ENCODE measurements at regions not wholly inside any gene's neighbourhood (a gene's known extent, or its start where the extent isn't known, plus 50 kb on each side); places are given as distances from the start of the nearest gene placed in this dataset.
"Not testable (repeated sequence)": the region's sequence is repeated elsewhere in the genome, so short reads cannot be mapped to it uniquely, and the experiment has no call there.

- intact Hi-C loops (cut with micrococcal nuclease): no loop called here
- no peaks in the 10 kb centered on the region for H3K9me3 Mint-ChIP-seq
- no peak overlapping the region for H3K4me3 Mint-ChIP-seq
- DNase-seq: no peak
- H3K27me3 Mint-ChIP-seq: no peaks in the 10 kb centered on the region
- H3K4me1 Mint-ChIP-seq: no peaks in the 10 kb centered on the region
- H3K36me3 Mint-ChIP-seq (ENCODE audit: low read depth): no peaks in the 10 kb centered on the region
- no peak overlapping the region for H3K27ac Mint-ChIP-seq
Observed at GRCh38 chr2:6168485-6168884, 476.3 kb downstream of the SOX11 start.

GRCh38 chr2:6171294-6171693 lies 479.1 kb downstream of the SOX11 start:
- Mint-ChIP-seq H3K27me3 (no peaks in the 10 kb centered on the region), H3K27ac (no peak overlapping the region), H3K4me1 (no peaks in the 10 kb centered on the region)

GRCh38 chr2:6177811-6178210 lies 485.6 kb downstream of the SOX11 start:
- DNase-seq: no peak
- H3K27me3 Mint-ChIP-seq: no peaks in the 10 kb centered on the region
- intact Hi-C loops (cut with micrococcal nuclease): no loop called here
- no peaks in the 10 kb centered on the region for H3K9me3 Mint-ChIP-seq
- no peak overlapping the region for H3K27ac Mint-ChIP-seq
- H3K4me1 Mint-ChIP-seq: no peaks in the 10 kb centered on the region
- H3K36me3 Mint-ChIP-seq (ENCODE audit: low read depth): no peaks in the 10 kb centered on the region
- H3K4me3 Mint-ChIP-seq: no peak overlapping the region

More at GRCh38 chr2:6171294-6171693, 479.1 kb downstream of the SOX11 start:
- Mint-ChIP-seq H3K36me3 (ENCODE audit: low read depth) (no peaks in the 10 kb centered on the region), H3K9me3 (no peaks in the 10 kb centered on the region), H3K4me3 (no peak overlapping the region)
- DNase-seq: no peak
- intact Hi-C loops (cut with micrococcal nuclease): no loop called here

- no peak overlapping the region for H3K4me3 Mint-ChIP-seq
Observed at GRCh38 chr2:6181525-6181924, 489.3 kb downstream of the SOX11 start.

GRCh38 chr2:6181926-6182325 lies 489.7 kb downstream of the SOX11 start:
- intact Hi-C loops (cut with micrococcal nuclease): no loop called here
- no peaks in the 10 kb centered on the region for H3K27me3 Mint-ChIP-seq
- no peak overlapping the region for H3K27ac Mint-ChIP-seq
- H3K4me1 Mint-ChIP-seq: no peaks in the 10 kb centered on the region
- H3K36me3 Mint-ChIP-seq (ENCODE audit: low read depth): no peaks in the 10 kb centered on the region
- no peak overlapping the region for H3K4me3 Mint-ChIP-seq
- DNase-seq: no peak
- H3K9me3 Mint-ChIP-seq: no peaks in the 10 kb centered on the region

More at GRCh38 chr2:6181525-6181924, 489.3 kb downstream of the SOX11 start:
- intact Hi-C loops (cut with micrococcal nuclease): no loop called here
- Mint-ChIP-seq H3K27ac (no peak overlapping the region), H3K4me1 (no peaks in the 10 kb centered on the region), H3K36me3 (ENCODE audit: low read depth) (no peaks in the 10 kb centered on the region), H3K9me3 (no peaks in the 10 kb centered on the region), H3K27me3 (no peaks in the 10 kb centered on the region)
- no peak for DNase-seq

GRCh38 chr2:6183226-6183625 lies 491.0 kb downstream of the SOX11 start:
- Mint-ChIP-seq H3K27me3 (no peaks in the 10 kb centered on the region), H3K27ac (no peak overlapping the region), H3K4me1 (no peaks in the 10 kb centered on the region), H3K9me3 (no peaks in the 10 kb centered on the region), H3K4me3 (no peak overlapping the region), H3K36me3 (ENCODE audit: low read depth) (no peaks in the 10 kb centered on the region)
- intact Hi-C loops (cut with micrococcal nuclease): no loop called here
- DNase-seq: no peak

GRCh38 chr2:6184532-6185292 lies 492.5 kb downstream of the SOX11 start:
- H3K27ac Mint-ChIP-seq: no peak overlapping the region
- DNase-seq: no peak
- H3K4me3 Mint-ChIP-seq: no peak overlapping the region
- intact Hi-C loops (cut with micrococcal nuclease): no loop called here
- no peaks in the 10 kb centered on the region for H3K4me1 Mint-ChIP-seq
- no peaks in the 10 kb centered on the region for H3K9me3 Mint-ChIP-seq
- H3K36me3 Mint-ChIP-seq (ENCODE audit: low read depth): no peaks in the 10 kb centered on the region
- no peaks in the 10 kb centered on the region for H3K27me3 Mint-ChIP-seq

- no peaks in the 10 kb centered on the region for H3K9me3 Mint-ChIP-seq
- no peak overlapping the region for H3K27ac Mint-ChIP-seq
- no peak overlapping the region for H3K4me3 Mint-ChIP-seq
- H3K36me3 Mint-ChIP-seq (ENCODE audit: low read depth): no peaks in the 10 kb centered on the region
- no peaks in the 10 kb centered on the region for H3K27me3 Mint-ChIP-seq
- DNase-seq: no peak
- intact Hi-C loops (cut with micrococcal nuclease): no loop called here
- no peaks in the 10 kb centered on the region for H3K4me1 Mint-ChIP-seq
Observed at GRCh38 chr2:6186332-6187151, 494.4 kb downstream of the SOX11 start.

- intact Hi-C loops (cut with micrococcal nuclease): no loop called here
- Mint-ChIP-seq H3K36me3 (ENCODE audit: low read depth) (no peaks in the 10 kb centered on the region), H3K4me3 (no peak overlapping the region), H3K4me1 (no peaks in the 10 kb centered on the region), H3K27ac (no peak overlapping the region), H3K9me3 (no peaks in the 10 kb centered on the region), H3K27me3 (no peaks in the 10 kb centered on the region)
- DNase-seq: no peak
Observed at GRCh38 chr2:6196449-6196848, 504.3 kb downstream of the SOX11 start.

GRCh38 chr2:6198370-6198919 lies 506.3 kb downstream of the SOX11 start:
- H3K4me3 Mint-ChIP-seq; H3K27me3 Mint-ChIP-seq; H3K27ac Mint-ChIP-seq; H3K4me1 Mint-ChIP-seq; intact Hi-C loops (cut with micrococcal nuclease); H3K9me3 Mint-ChIP-seq; H3K36me3 Mint-ChIP-seq (ENCODE audit: low read depth); DNase-seq: not testable (repeated sequence)

GRCh38 chr2:6202756-6203155 lies 510.6 kb downstream of the SOX11 start:
- DNase-seq: no peak
- H3K36me3 Mint-ChIP-seq (ENCODE audit: low read depth): no peaks in the 10 kb centered on the region
- H3K4me1 Mint-ChIP-seq: no peaks in the 10 kb centered on the region
- no peaks in the 10 kb centered on the region for H3K9me3 Mint-ChIP-seq
- no peak overlapping the region for H3K27ac Mint-ChIP-seq
- intact Hi-C loops (cut with micrococcal nuclease): no loop called here
- no peak overlapping the region for H3K4me3 Mint-ChIP-seq
- no peaks in the 10 kb centered on the region for H3K27me3 Mint-ChIP-seq

- Mint-ChIP-seq H3K4me1 (no peaks in the 10 kb centered on the region), H3K36me3 (ENCODE audit: low read depth) (no peaks in the 10 kb centered on the region), H3K27me3 (no peaks in the 10 kb centered on the region), H3K4me3 (no peak overlapping the region), H3K27ac (no peak overlapping the region), H3K9me3 (no peaks in the 10 kb centered on the region)
- intact Hi-C loops (cut with micrococcal nuclease): no loop called here
- no peak for DNase-seq
Observed at GRCh38 chr2:6203291-6203959, 511.2 kb downstream of the SOX11 start.

GRCh38 chr2:6206882-6207281 lies 514.7 kb downstream of the SOX11 start:
- no peaks in the 10 kb centered on the region for H3K9me3 Mint-ChIP-seq
- intact Hi-C loops (cut with micrococcal nuclease): no loop called here

GRCh38 chr2:6211236-6211635 lies 519.1 kb downstream of the SOX11 start:
- H3K27me3 Mint-ChIP-seq: no peaks in the 10 kb centered on the region
- no peak overlapping the region for H3K4me3 Mint-ChIP-seq
- no peak for DNase-seq
- H3K4me1 Mint-ChIP-seq: no peaks in the 10 kb centered on the region
- H3K36me3 Mint-ChIP-seq (ENCODE audit: low read depth): no peaks in the 10 kb centered on the region
- H3K9me3 Mint-ChIP-seq: no peaks in the 10 kb centered on the region
- intact Hi-C loops (cut with micrococcal nuclease): no loop called here
- H3K27ac Mint-ChIP-seq: no peak overlapping the region

More at GRCh38 chr2:6206882-6207281, 514.7 kb downstream of the SOX11 start:
- H3K27ac Mint-ChIP-seq: no peak overlapping the region
- no peak overlapping the region for H3K4me3 Mint-ChIP-seq
- H3K36me3 Mint-ChIP-seq (ENCODE audit: low read depth): no peaks in the 10 kb centered on the region
- no peak for DNase-seq
- H3K4me1 Mint-ChIP-seq: no peaks in the 10 kb centered on the region
- H3K27me3 Mint-ChIP-seq: no peaks in the 10 kb centered on the region

All from activated CD4-positive, alpha-beta T cell treated with anti-CD3 and anti-CD28 coated beads, Interleukin-2, amount 10 ng/mL, durations not matched to agents 24 days and 14 days (primary cell).